ENCODE measurements at regions not wholly inside any gene's neighbourhood (a gene's known extent, or its start where the extent isn't known, plus 50 kb on each side); places are given as distances from the start of the nearest gene placed in this dataset.

DNA sequence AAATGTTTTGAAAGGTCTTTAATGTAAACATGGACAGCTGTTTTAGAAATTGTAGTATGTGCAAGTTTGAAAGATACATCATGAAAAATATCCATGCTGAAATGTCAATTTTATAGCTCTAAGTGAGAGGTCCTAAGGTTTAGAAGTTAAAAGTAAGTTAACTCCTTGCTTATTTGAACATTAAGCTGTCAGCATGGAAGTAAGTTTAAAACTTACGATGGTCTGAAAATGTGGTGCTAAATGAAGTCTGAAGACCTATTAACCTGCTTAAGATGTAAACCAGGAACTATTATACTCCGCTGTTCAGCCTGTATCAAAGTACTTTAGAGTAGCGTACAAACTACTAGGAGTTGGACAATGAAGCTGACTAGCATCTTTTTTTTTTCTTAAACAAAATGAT, 1082.4 kb downstream of the TMTC2 start:
- TF ChIP-seq, protein P1, sequence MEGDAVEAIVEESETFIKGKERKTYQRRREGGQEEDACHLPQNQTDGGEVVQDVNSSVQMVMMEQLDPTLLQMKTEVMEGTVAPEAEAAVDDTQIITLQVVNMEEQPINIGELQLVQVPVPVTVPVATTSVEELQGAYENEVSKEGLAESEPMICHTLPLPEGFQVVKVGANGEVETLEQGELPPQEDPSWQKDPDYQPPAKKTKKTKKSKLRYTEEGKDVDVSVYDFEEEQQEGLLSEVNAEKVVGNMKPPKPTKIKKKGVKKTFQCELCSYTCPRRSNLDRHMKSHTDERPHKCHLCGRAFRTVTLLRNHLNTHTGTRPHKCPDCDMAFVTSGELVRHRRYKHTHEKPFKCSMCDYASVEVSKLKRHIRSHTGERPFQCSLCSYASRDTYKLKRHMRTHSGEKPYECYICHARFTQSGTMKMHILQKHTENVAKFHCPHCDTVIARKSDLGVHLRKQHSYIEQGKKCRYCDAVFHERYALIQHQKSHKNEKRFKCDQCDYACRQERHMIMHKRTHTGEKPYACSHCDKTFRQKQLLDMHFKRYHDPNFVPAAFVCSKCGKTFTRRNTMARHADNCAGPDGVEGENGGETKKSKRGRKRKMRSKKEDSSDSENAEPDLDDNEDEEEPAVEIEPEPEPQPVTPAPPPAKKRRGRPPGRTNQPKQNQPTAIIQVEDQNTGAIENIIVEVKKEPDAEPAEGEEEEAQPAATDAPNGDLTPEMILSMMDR (IDR thresholded peaks at IDR 0.05; ENCODE audit: low read depth, low read length): no peak
- no peak for TF ChIP-seq EZH2phosphoT487 (IDR thresholded peaks at IDR 0.05; ENCODE audit: low read depth)
